ENCODE measurements at regions not wholly inside any gene's neighbourhood (a gene's known extent, or its start where the extent isn't known, plus 50 kb on each side); places are given as distances from the start of the nearest gene placed in this dataset.

GRCh38 chr18:60040971-60041370, 141.2 kb downstream of the PMAIP1 start:
- TF ChIP-seq, protein P1, sequence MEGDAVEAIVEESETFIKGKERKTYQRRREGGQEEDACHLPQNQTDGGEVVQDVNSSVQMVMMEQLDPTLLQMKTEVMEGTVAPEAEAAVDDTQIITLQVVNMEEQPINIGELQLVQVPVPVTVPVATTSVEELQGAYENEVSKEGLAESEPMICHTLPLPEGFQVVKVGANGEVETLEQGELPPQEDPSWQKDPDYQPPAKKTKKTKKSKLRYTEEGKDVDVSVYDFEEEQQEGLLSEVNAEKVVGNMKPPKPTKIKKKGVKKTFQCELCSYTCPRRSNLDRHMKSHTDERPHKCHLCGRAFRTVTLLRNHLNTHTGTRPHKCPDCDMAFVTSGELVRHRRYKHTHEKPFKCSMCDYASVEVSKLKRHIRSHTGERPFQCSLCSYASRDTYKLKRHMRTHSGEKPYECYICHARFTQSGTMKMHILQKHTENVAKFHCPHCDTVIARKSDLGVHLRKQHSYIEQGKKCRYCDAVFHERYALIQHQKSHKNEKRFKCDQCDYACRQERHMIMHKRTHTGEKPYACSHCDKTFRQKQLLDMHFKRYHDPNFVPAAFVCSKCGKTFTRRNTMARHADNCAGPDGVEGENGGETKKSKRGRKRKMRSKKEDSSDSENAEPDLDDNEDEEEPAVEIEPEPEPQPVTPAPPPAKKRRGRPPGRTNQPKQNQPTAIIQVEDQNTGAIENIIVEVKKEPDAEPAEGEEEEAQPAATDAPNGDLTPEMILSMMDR (IDR thresholded peaks at IDR 0.05), result no peak
- no peak for TF ChIP-seq POLR2A (IDR thresholded peaks at IDR 0.05)

Measured in breast epithelium (tissue), 3 donors.